SIG-M5 treated with dmso at 0.1 percent for 504 hours (cell line): ENCODE measurements at regions not wholly inside any gene's neighbourhood (a gene's known extent, or its start where the extent isn't known, plus 50 kb on each side); places are given as distances from the start of the nearest gene placed in this dataset.

Experiments used
- DNase-seq: peaks from one replicate; lab custom pipeline; 2025; ENCODE audit not compliant: unreplicated experiment; lab: John Stamatoyannopoulos, UW

- no peak for DNase-seq
These were observed 638.8 kb upstream of the WWC1 start for GRCh38 chr5:167652690-167653089.

- DNase-seq = no peak
These were observed 637.8 kb upstream of the WWC1 start for GRCh38 chr5:167653645-167654106.

- no peak for DNase-seq
These were observed 634.4 kb upstream of the WWC1 start for GRCh38 chr5:167657016-167657415.

GRCh38 chr5:167658889-167659288 is 632.6 kb upstream of the WWC1 start:
- no peak for DNase-seq

GRCh38 chr5:167661605-167662004 is 629.8 kb upstream of the WWC1 start:
- no peak for DNase-seq

- no peak for DNase-seq
These were observed 627.1 kb upstream of the WWC1 start for GRCh38 chr5:167664222-167664804.

GRCh38 chr5:167665841-167666375 is 625.5 kb upstream of the WWC1 start:
- no peak for DNase-seq

- DNase-seq = no peak
These were observed 620.3 kb upstream of the WWC1 start for GRCh38 chr5:167671176-167671575.

GRCh38 chr5:167673942-167674341 is 617.5 kb upstream of the WWC1 start:
- DNase-seq = no peak

- DNase-seq = no peak
These were observed 613.0 kb upstream of the WWC1 start for GRCh38 chr5:167678481-167678880.

GRCh38 chr5:167684251-167684650 is 607.2 kb upstream of the WWC1 start:
- no peak for DNase-seq

- no peak for DNase-seq
These were observed 602.9 kb upstream of the WWC1 start for GRCh38 chr5:167688341-167689130.

GRCh38 chr5:167694325-167695147 is 596.9 kb upstream of the WWC1 start:
- DNase-seq = no peak

GRCh38 chr5:167696558-167697314 is 594.7 kb upstream of the WWC1 start:
- DNase-seq = no peak

- DNase-seq = no peak
These were observed 592.0 kb upstream of the WWC1 start for GRCh38 chr5:167699432-167699831.

- DNase-seq = no peak
These were observed 590.4 kb upstream of the WWC1 start for GRCh38 chr5:167701051-167701450.

GRCh38 chr5:167702014-167702413 is 589.4 kb upstream of the WWC1 start:
- DNase-seq = no peak

- no peak for DNase-seq
These were observed 583.0 kb upstream of the WWC1 start for GRCh38 chr5:167708449-167708848.

GRCh38 chr5:167709625-167710024 is 581.8 kb upstream of the WWC1 start:
- no peak for DNase-seq

GRCh38 chr5:167710444-167711073 is 580.9 kb upstream of the WWC1 start:
- no peak for DNase-seq
